LoVo (cell line): ENCODE measurements at regions not wholly inside any gene's neighbourhood (a gene's known extent, or its start where the extent isn't known, plus 50 kb on each side); places are given as distances from the start of the nearest gene placed in this dataset.
A peak's percentile ranks its signal among the peaks of the same experiment; 100 is the strongest.

Experiments
- DNase-seq: peaks from one replicate; pipeline ENCODE4 v3.0.0-alpha.2; 2016; ENCODE audit warnings: low spot score

GRCh38 chr11:82676483-82677094 is 57.1 kb downstream of the FAM181B start:
- peak; percentile 18 for DNase-seq

- DNase-seq = no peak
Observed at GRCh38 chr11:82675838-82676237, 57.8 kb downstream of the FAM181B start.

- no peak for DNase-seq
Observed at GRCh38 chr11:82673631-82674030, 60.0 kb downstream of the FAM181B start.

- no peak for DNase-seq
Observed at GRCh38 chr11:82671451-82671850, 62.2 kb downstream of the FAM181B start.

GRCh38 chr11:82663535-82663934 is 70.1 kb downstream of the FAM181B start:
- DNase-seq = no peak

GRCh38 chr11:82653752-82654151 is 79.9 kb downstream of the FAM181B start:
- DNase-seq = no peak

GRCh38 chr11:82639251-82639650 is 94.4 kb downstream of the FAM181B start:
- DNase-seq = no peak

- DNase-seq = no peak
Observed at GRCh38 chr11:82636615-82637014, 97.0 kb downstream of the FAM181B start.

GRCh38 chr11:82634091-82634490 is 99.6 kb downstream of the FAM181B start:
- DNase-seq = no peak

- DNase-seq = no peak
Observed at GRCh38 chr11:82631722-82632630, 101.7 kb downstream of the FAM181B start.

GRCh38 chr11:82610671-82611070 is 123.0 kb downstream of the FAM181B start:
- no peak for DNase-seq

GRCh38 chr11:82606738-82607137 is 126.9 kb downstream of the FAM181B start:
- no peak for DNase-seq

GRCh38 chr11:82601711-82602110 is 132.0 kb downstream of the FAM181B start:
- no peak for DNase-seq

GRCh38 chr11:82599836-82600235 is 133.8 kb downstream of the FAM181B start:
- DNase-seq = no peak

GRCh38 chr11:82586581-82586980 is 147.1 kb downstream of the FAM181B start:
- DNase-seq = no peak

- DNase-seq = no peak
Observed at GRCh38 chr11:82577246-82577645, 156.4 kb downstream of the FAM181B start.

- DNase-seq = no peak
Observed at GRCh38 chr11:82560836-82561235, 172.8 kb downstream of the FAM181B start.

- no peak for DNase-seq
Observed at GRCh38 chr11:82559609-82560008, 174.1 kb downstream of the FAM181B start.

GRCh38 chr11:82557274-82557673 is 176.4 kb downstream of the FAM181B start:
- DNase-seq = no peak

GRCh38 chr11:82556210-82556609 is 177.5 kb downstream of the FAM181B start:
- no peak for DNase-seq

- DNase-seq = no peak
Observed at GRCh38 chr11:82546661-82547557, 186.8 kb downstream of the FAM181B start.

GRCh38 chr11:82539669-82540068 is 194.0 kb downstream of the FAM181B start:
- DNase-seq = no peak
